HepG2 (cell line): ENCODE measurements at regions not wholly inside any gene's neighbourhood (a gene's known extent, or its start where the extent isn't known, plus 50 kb on each side); places are given as distances from the start of the nearest gene placed in this dataset.

Source experiments
- ATAC-seq: fragments of 200-7000 bp; cut with Tn5 transposase; 3 replicates; pipeline ENCODE4 v1.9.1; 2020; ENCODE audit warnings: mild to moderate bottlenecking, moderate library complexity
- BruUV-seq: library from RNA; stranded (reverse); fragments of 400-500 nt; replicated peaks from 2 replicates; lab custom pipeline; 2021; lab: Mats Ljungman, UMichigan
- CTCF ChIA-PET: fragments of 300-600 bp; formaldehyde crosslinking; extraction: SDS; loops from one replicate; lab custom pipeline; 2021; ENCODE audit warnings: low total read pairs, inconsistent platforms, low intra/inter-chr PET ratio; lab: Yijun Ruan, JAX
- POLR2A ChIA-PET: fragments of 350-600 bp; sonication (Branson Sonifier 250); formaldehyde crosslinking; loops from one replicate; lab custom pipeline; 2020; ENCODE audit warnings: antibody characterized with exemption, inconsistent platforms; lab: Yijun Ruan, JAX
- DNase-seq: peaks from one replicate; pipeline ENCODE4 v3.0.0-alpha.2; 2015; ENCODE audit warnings: low spot score
- FAIRE-seq: peaks from 3 replicates; lab custom pipeline; 2011; peaks lifted over from hg19 to GRCh38; lab: Jason Lieb, UNC
- H2AFZ ChIP-seq: one replicate; pipeline ENCODE4 v1.6.1; 2011; ENCODE audit warnings: low read length, inconsistent platforms
- H3K27ac ChIP-seq: fragments of 300-600 bp; 3 replicates; pipeline ENCODE4 v1.8.0; 2011; ENCODE audit warnings: mixed run types, mild to moderate bottlenecking, mixed read lengths, low read length, inconsistent platforms; ENCODE audit not compliant: insufficient read depth; ENCODE audit errors: extremely low read length
- H3K27me3 ChIP-seq, 2 experiments: fragments of 200-600 bp in 1 of 2; 2 replicates in 1 of 2; 3 replicates in 1 of 2; pipeline versions ENCODE4 v1.6.0 to v1.8.0; 2011; ENCODE audit warnings: low read length in 2 of 2, mild to moderate bottlenecking in 2 of 2, moderate library complexity in 2 of 2, inconsistent platforms in 1 of 2; ENCODE audit not compliant: insufficient read depth in 2 of 2, control insufficient read depth in 1 of 2
- H3K36me3 ChIP-seq, 2 experiments: fragments of 200-600 bp in 1 of 2; replicated peaks in 1 of 2; 2 replicates in 1 of 2; 3 replicates in 1 of 2; pipeline versions ENCODE4 v1.5.1 to v1.8.0; 2011; ENCODE audit warnings: low read length in 2 of 2, inconsistent platforms in 1 of 2; ENCODE audit not compliant: insufficient read depth in 2 of 2, control insufficient read depth in 1 of 2
- H3K4me1 ChIP-seq: 2 replicates; pipeline ENCODE4 v1.5.1; 2012; ENCODE audit warnings: low read length, inconsistent platforms; ENCODE audit not compliant: insufficient read depth
- H3K4me2 ChIP-seq: 2 replicates; pipeline ENCODE4 v1.6.0; 2011; ENCODE audit warnings: low read depth, low read length, inconsistent platforms
- H3K4me3 ChIP-seq, 3 experiments: fragments of 200-600 bp in 1 of 3; sonication (generic), shearing (Covaris generic) in 1 of 3; replicated peaks in 1 of 3; 2 replicates each; pipeline ENCODE4 v1.5.1; 2011 to 2016; ENCODE audit warnings: low read length in 3 of 3, inconsistent platforms in 2 of 3, low read depth in 2 of 3, mild to moderate bottlenecking in 2 of 3, control low read depth in 1 of 3, mixed read lengths in 1 of 3; ENCODE audit not compliant: insufficient read depth in 1 of 3
- H3K79me2 ChIP-seq: one replicate; pipeline ENCODE4 v1.6.1; 2011; ENCODE audit warnings: low read length, inconsistent platforms; ENCODE audit not compliant: insufficient read depth
- H3K9ac ChIP-seq: 2 replicates; pipeline ENCODE4 v1.6.0; 2011; ENCODE audit warnings: mild to moderate bottlenecking, low read depth, low read length, inconsistent platforms; ENCODE audit not compliant: insufficient read depth
- H3K9me3 ChIP-seq: 2 replicates; pipeline ENCODE4 v1.5.1; 2012; ENCODE audit warnings: mild to moderate bottlenecking, low read length
- H4K20me1 ChIP-seq: 2 replicates; pipeline ENCODE4 v1.6.0; 2011; ENCODE audit warnings: inconsistent platforms, mild to moderate bottlenecking, low read length, moderate library complexity; ENCODE audit not compliant: insufficient read depth
- HNRNPUL1 ChIP-seq: fragments of 200-400 bp; formaldehyde crosslinking; IDR thresholded peaks from 2 replicates; pipeline ENCODE4 v1.6.1; 2017; ENCODE audit warnings: low read depth, mild to moderate bottlenecking, low read length, moderate library complexity
- MAFF ChIP-seq: IDR thresholded peaks from 2 replicates; pipeline ENCODE4 v1.6.1; 2011; ENCODE audit warnings: low read depth, low read length, improper control_type of control experiment
- MAFK ChIP-seq, 2 experiments: IDR thresholded peaks in 1 of 2; conservative IDR thresholded peaks in 1 of 2; 2 replicates each; pipeline ENCODE4 v1.6.1; 2011; ENCODE audit warnings: improper control_type of control experiment in 2 of 2, low read length in 2 of 2
- TARDBP ChIP-seq: sonication (generic); formaldehyde crosslinking; IDR thresholded peaks from 2 replicates; pipeline ENCODE4 v1.8.0; 2022; ENCODE audit warnings: mild to moderate bottlenecking, missing genetic modification reagents
- ZBTB7B ChIP-seq: sonication (generic); formaldehyde crosslinking; IDR thresholded peaks from 2 replicates; pipeline ENCODE4 v1.4.0; 2020; ENCODE audit warnings: missing genetic modification reagents
- ZC3H13 ChIP-seq: sonication (generic); formaldehyde crosslinking; IDR thresholded peaks from 2 replicates; pipeline ENCODE4 v1.8.1; 2023; ENCODE audit warnings: mild to moderate bottlenecking, missing genetic modification reagents, moderate library complexity
- WGBS: methylation state at CpG from one replicate; pipeline ENCODE4 v1.1.6; 2017; ENCODE audit warnings: low lambda C conversion rate; 5-methylcytosine and 5-hydroxymethylcytosine counted together
- in situ Hi-C: cut with HindIII; loops from 2 replicates; pipeline ENCODE4 v1.10.0; 2017; ENCODE audit warnings: low pct_unique_long_range_greater_than_20kb; ENCODE audit not compliant: extremely low pct_ligation_motif_present
- intact Hi-C: fragments of 100-400 bp; cut with micrococcal nuclease; formaldehyde crosslinking; loops from one replicate; pipeline ENCODE4 v1.10.0; 2022; ENCODE audit not compliant: unreplicated experiment
- TF ChIP-seq, protein P1 (sequence below): sonication (generic); formaldehyde crosslinking; conservative IDR thresholded peaks from 2 replicates; pipeline ENCODE4 v1.5.0; 2020; ENCODE audit warnings: missing genetic modification reagents
- TF ChIP-seq, protein P2 (sequence below): sonication (generic); formaldehyde crosslinking; IDR thresholded peaks from 2 replicates; pipeline ENCODE4 v1.5.1; 2020; ENCODE audit warnings: mild to moderate bottlenecking, missing genetic modification reagents, moderate library complexity
- TF ChIP-seq, protein P3 (sequence below): fragments of 450-650 bp; IDR thresholded peaks from 2 replicates; pipeline ENCODE4 v1.6.1; 2017

DNA sequence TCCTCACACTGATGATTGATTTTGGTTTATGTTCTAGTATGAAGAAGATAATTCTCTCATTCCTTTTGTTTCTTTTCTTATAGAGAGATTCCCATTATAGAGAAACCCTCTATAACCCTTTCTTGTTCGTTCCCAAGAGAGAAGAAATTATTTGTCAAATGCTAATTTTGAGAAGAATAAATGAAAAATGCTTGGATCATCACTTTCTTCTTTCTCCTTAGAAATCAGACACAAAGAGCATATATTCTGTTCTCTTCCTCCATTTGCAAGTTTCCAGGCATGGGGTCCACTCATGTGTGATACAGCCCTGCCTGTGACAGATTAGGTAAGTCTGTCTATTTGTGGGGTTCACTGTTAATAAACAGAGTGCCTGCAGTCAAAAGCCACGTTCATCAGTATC, 222.6 kb upstream of the NECTIN3 start:
- DNase-seq: no peak
- H3K4me1 ChIP-seq: no peaks in the 10 kb centered on the region
- no peaks in the 10 kb centered on the region for H4K20me1 ChIP-seq
- no peak for FAIRE-seq
- no peak for ATAC-seq
- no peak overlapping the region for H3K27ac ChIP-seq
- no peak overlapping the region for H2AFZ ChIP-seq
- no peak overlapping the region for H3K9ac ChIP-seq
- no peaks in the 10 kb centered on the region for H3K9me3 ChIP-seq
- TF ChIP-seq MAFK (conservative IDR thresholded peaks at IDR 0.05 in 1 of 2, IDR thresholded peaks at IDR 0.05 in 1 of 2; ENCODE audit: low read length in 2 of 2) (peak; percentile 80 to 93), ZC3H13 (no peak), MAFF (peak; percentile 83)
- no peaks in the 10 kb centered on the region for H3K79me2 ChIP-seq
- intact Hi-C loops: no loop called here
- H3K36me3 ChIP-seq: no peaks in the 10 kb centered on the region
- ChIA-PET CTCF (no interaction called here), POLR2A (no interaction called here)
- WGBS: 7% methylated on average over 2 of the region's 2 CpGs
- no peaks in the 10 kb centered on the region for H3K27me3 ChIP-seq
- no peak overlapping the region for H3K4me2 ChIP-seq
- in situ Hi-C loops: no loop called here
- no peak overlapping the region for H3K4me3 ChIP-seq
- BruUV-seq: no TSS peak

DNA sequence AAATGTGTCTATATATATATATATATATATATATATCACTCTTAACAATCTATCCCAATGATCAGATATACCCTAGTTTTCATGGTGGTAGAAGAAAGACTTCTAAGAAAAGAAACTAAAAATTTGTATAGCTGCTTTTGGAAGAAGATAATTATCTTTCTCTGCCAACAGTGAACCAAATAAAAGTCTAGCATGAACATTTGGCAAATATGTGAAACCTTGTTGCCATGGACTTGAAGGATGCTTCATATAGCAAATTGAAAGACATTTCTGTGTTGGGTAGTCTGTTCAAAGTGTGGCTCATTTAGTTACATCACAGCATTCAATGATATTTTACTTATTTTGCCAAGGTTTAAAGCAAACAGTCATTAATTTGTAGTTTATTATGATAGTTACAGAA, 219.9 kb upstream of the NECTIN3 start:
- no peak for FAIRE-seq
- no peak overlapping the region for H3K9ac ChIP-seq
- H3K4me1 ChIP-seq: no peaks in the 10 kb centered on the region
- no peaks in the 10 kb centered on the region for H3K79me2 ChIP-seq
- CTCF ChIA-PET: no interaction called here
- in situ Hi-C loops: no loop called here
- POLR2A ChIA-PET: no interaction called here
- no peak overlapping the region for H3K27ac ChIP-seq
- TF ChIP-seq ZBTB7B (CRISPR knock-in tag) (no peak), HNRNPUL1 (no peak), TARDBP (CRISPR knock-in tag) (no peak)
- TF ChIP-seq, protein P1, sequence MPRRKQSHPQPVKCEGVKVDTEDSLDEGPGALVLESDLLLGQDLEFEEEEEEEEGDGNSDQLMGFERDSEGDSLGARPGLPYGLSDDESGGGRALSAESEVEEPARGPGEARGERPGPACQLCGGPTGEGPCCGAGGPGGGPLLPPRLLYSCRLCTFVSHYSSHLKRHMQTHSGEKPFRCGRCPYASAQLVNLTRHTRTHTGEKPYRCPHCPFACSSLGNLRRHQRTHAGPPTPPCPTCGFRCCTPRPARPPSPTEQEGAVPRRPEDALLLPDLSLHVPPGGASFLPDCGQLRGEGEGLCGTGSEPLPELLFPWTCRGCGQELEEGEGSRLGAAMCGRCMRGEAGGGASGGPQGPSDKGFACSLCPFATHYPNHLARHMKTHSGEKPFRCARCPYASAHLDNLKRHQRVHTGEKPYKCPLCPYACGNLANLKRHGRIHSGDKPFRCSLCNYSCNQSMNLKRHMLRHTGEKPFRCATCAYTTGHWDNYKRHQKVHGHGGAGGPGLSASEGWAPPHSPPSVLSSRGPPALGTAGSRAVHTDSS (CRISPR knock-in tag): no peak
- TF ChIP-seq, protein P2, sequence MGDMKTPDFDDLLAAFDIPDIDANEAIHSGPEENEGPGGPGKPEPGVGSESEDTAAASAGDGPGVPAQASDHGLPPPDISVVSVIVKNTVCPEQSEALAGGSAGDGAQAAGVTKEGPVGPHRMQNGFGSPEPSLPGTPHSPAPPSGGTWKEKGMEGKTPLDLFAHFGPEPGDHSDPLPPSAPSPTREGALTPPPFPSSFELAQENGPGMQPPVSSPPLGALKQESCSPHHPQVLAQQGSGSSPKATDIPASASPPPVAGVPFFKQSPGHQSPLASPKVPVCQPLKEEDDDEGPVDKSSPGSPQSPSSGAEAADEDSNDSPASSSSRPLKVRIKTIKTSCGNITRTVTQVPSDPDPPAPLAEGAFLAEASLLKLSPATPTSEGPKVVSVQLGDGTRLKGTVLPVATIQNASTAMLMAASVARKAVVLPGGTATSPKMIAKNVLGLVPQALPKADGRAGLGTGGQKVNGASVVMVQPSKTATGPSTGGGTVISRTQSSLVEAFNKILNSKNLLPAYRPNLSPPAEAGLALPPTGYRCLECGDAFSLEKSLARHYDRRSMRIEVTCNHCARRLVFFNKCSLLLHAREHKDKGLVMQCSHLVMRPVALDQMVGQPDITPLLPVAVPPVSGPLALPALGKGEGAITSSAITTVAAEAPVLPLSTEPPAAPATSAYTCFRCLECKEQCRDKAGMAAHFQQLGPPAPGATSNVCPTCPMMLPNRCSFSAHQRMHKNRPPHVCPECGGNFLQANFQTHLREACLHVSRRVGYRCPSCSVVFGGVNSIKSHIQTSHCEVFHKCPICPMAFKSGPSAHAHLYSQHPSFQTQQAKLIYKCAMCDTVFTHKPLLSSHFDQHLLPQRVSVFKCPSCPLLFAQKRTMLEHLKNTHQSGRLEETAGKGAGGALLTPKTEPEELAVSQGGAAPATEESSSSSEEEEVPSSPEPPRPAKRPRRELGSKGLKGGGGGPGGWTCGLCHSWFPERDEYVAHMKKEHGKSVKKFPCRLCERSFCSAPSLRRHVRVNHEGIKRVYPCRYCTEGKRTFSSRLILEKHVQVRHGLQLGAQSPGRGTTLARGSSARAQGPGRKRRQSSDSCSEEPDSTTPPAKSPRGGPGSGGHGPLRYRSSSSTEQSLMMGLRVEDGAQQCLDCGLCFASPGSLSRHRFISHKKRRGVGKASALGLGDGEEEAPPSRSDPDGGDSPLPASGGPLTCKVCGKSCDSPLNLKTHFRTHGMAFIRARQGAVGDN (CRISPR knock-in tag): no peak
- TF ChIP-seq, protein P3, sequence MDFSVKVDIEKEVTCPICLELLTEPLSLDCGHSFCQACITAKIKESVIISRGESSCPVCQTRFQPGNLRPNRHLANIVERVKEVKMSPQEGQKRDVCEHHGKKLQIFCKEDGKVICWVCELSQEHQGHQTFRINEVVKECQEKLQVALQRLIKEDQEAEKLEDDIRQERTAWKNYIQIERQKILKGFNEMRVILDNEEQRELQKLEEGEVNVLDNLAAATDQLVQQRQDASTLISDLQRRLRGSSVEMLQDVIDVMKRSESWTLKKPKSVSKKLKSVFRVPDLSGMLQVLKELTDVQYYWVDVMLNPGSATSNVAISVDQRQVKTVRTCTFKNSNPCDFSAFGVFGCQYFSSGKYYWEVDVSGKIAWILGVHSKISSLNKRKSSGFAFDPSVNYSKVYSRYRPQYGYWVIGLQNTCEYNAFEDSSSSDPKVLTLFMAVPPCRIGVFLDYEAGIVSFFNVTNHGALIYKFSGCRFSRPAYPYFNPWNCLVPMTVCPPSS: no peak
- no peak for DNase-seq
- no peaks in the 10 kb centered on the region for H3K27me3 ChIP-seq
- no peak overlapping the region for H2AFZ ChIP-seq
- H3K9me3 ChIP-seq: no peaks in the 10 kb centered on the region
- ATAC-seq: no peak
- no peaks in the 10 kb centered on the region for H3K36me3 ChIP-seq
- intact Hi-C loops: no loop called here
- no peak overlapping the region for H3K4me3 ChIP-seq
- H4K20me1 ChIP-seq: no peaks in the 10 kb centered on the region
- BruUV-seq: no TSS peak
- H3K4me2 ChIP-seq: no peak overlapping the region
